Tibial nerve (tissue), 3 donors: ENCODE measurements at regions not wholly inside any gene's neighbourhood (a gene's known extent, or its start where the extent isn't known, plus 50 kb on each side); places are given as distances from the start of the nearest gene placed in this dataset.

Experiments used
- CTCF ChIP-seq, 5 experiments: fragments of 200-600 bp in 3 of 5; fragments of 450-650 bp in 2 of 5; sonication (generic) in 3 of 5; IDR thresholded peaks; one replicate each; pipeline ENCODE4 v1.5.1; 2016 to 2019; ENCODE audit warnings: antibody characterized with exemption in 5 of 5, mild to moderate bottlenecking in 3 of 5, moderate library complexity in 2 of 5
- POLR2A ChIP-seq, 2 donors: fragments of 450-650 bp; IDR thresholded peaks; one replicate each; pipeline ENCODE4 v1.6.1; 2017; ENCODE audit warnings: antibody characterized with exemption in 2 of 2, mild to moderate bottlenecking in 2 of 2, moderate library complexity in 2 of 2

GRCh38 chr9:108469654-108470053 lies 386.1 kb downstream of the ACTL7B start:
- TF ChIP-seq CTCF (IDR thresholded peaks at IDR 0.05) = no peak
- TF ChIP-seq POLR2A (IDR thresholded peaks at IDR 0.05) = no peak
